Sciatic nerve (tissue), 2 donors: ENCODE measurements at regions not wholly inside any gene's neighbourhood (a gene's known extent, or its start where the extent isn't known, plus 50 kb on each side); places are given as distances from the start of the nearest gene placed in this dataset.
"Not testable (repeated sequence)": the region's sequence is repeated elsewhere in the genome, so short reads cannot be mapped to it uniquely, and the experiment has no call there.

Experiments
- ATAC-seq: fragments of 200-7000 bp; cut with Tn5 transposase; one replicate; pipeline ENCODE4 v1.9.1; 2020; ENCODE audit warnings: mild to moderate bottlenecking, moderate library complexity
- DNase-seq: peaks from one replicate; pipeline ENCODE4 v3.0.0-alpha.2; 2020; ENCODE audit warnings: low spot score
- intact Hi-C: fragments of 100-400 bp; cut with DNase I; formaldehyde crosslinking; loops from one replicate; pipeline ENCODE4 v1.14.2; 2022
- donor health status: DM: no; HTN: no; CAD: no.
- donor health status: DM: no; HTN: no; CAD: no.

- peak; percentile 95 for DNase-seq
- ATAC-seq, result peak; percentile 97
- intact Hi-C loops, result no loop called here
Observed at GRCh38 chr7:149714081-149714909, 59.1 kb downstream of the ZNF467 start.

- ATAC-seq (no peak), DNase-seq (no peak)
- intact Hi-C loops, result no loop called here
Observed at GRCh38 chr7:149713731-149714068, 59.7 kb downstream of the ZNF467 start.

GRCh38 chr7:149713061-149713730, 60.2 kb downstream of the ZNF467 start:
- DNase-seq (no peak), ATAC-seq (no peak)
- intact Hi-C loops, result no loop called here

GRCh38 chr7:149708026-149708425, 65.4 kb downstream of the ZNF467 start:
- ATAC-seq (no peak), DNase-seq (no peak)
- intact Hi-C loops, result no loop called here

GRCh38 chr7:149707448-149707886, 65.9 kb downstream of the ZNF467 start:
- no peak for DNase-seq
- no peak for ATAC-seq
- intact Hi-C loops, result no loop called here

GRCh38 chr7:149706398-149706797, 67.0 kb downstream of the ZNF467 start:
- intact Hi-C loops, result no loop called here
- DNase-seq (no peak), ATAC-seq (no peak)

- DNase-seq (no peak), ATAC-seq (no peak)
- intact Hi-C loops, result no loop called here
Observed at GRCh38 chr7:149704507-149704906, 68.9 kb downstream of the ZNF467 start.

GRCh38 chr7:149703044-149703650, 70.2 kb downstream of the ZNF467 start:
- no peak for DNase-seq
- ATAC-seq, result no peak
- intact Hi-C loops, result no loop called here

- ATAC-seq (no peak), DNase-seq (no peak)
- intact Hi-C loops, result no loop called here
Observed at GRCh38 chr7:149701495-149702240, 71.7 kb downstream of the ZNF467 start.

- intact Hi-C loops, DNase-seq, ATAC-seq: not testable (repeated sequence)
Observed at GRCh38 chr7:149697767-149698166, 75.6 kb downstream of the ZNF467 start.

GRCh38 chr7:149696280-149696679, 77.1 kb downstream of the ZNF467 start:
- ATAC-seq, result no peak
- intact Hi-C loops, result no loop called here
- no peak for DNase-seq

GRCh38 chr7:149692557-149692982, 80.8 kb downstream of the ZNF467 start:
- ATAC-seq, result no peak

GRCh38 chr7:149692056-149692455, 81.3 kb downstream of the ZNF467 start:
- ATAC-seq, result no peak
- intact Hi-C loops, result no loop called here
- DNase-seq, result no peak

More at GRCh38 chr7:149692557-149692982, 80.8 kb downstream of the ZNF467 start:
- DNase-seq, result no peak
- intact Hi-C loops, result no loop called here

GRCh38 chr7:149690688-149691446, 82.5 kb downstream of the ZNF467 start:
- DNase-seq (peak; percentile 72), ATAC-seq (peak; percentile 92)
- intact Hi-C loops, result no loop called here

GRCh38 chr7:149689291-149689721, 84.1 kb downstream of the ZNF467 start:
- DNase-seq (no peak), ATAC-seq (no peak)
- intact Hi-C loops, result no loop called here

GRCh38 chr7:149688836-149689235, 84.6 kb downstream of the ZNF467 start:
- ATAC-seq, result no peak
- DNase-seq, result no peak
- intact Hi-C loops, result no loop called here

- intact Hi-C loops, result not testable (repeated sequence)
Observed at GRCh38 chr7:149687820-149688219, 85.6 kb downstream of the ZNF467 start.

GRCh38 chr7:149686449-149686848, 86.9 kb downstream of the ZNF467 start:
- DNase-seq (no peak), ATAC-seq (no peak)
- intact Hi-C loops, result no loop called here

More at GRCh38 chr7:149687820-149688219, 85.6 kb downstream of the ZNF467 start:
- ATAC-seq, DNase-seq: not testable (repeated sequence)
